K562 (cell line): ENCODE measurements at regions not wholly inside any gene's neighbourhood (a gene's known extent, or its start where the extent isn't known, plus 50 kb on each side); places are given as distances from the start of the nearest gene placed in this dataset.
A peak's percentile ranks its signal among the peaks of the same experiment; 100 is the strongest.

ENCODE experiments used
- CREB1 ChIP-seq, 2 experiments: sonication (generic) in 1 of 2; formaldehyde crosslinking in 1 of 2; IDR thresholded peaks; 2 replicates each; pipeline versions ENCODE4 v1.6.1 to v1.8.0; 2012 to 2022; ENCODE audit warnings: inconsistent platforms in 1 of 2, mild to moderate bottlenecking in 1 of 2, missing genetic modification reagents in 1 of 2, moderate library complexity in 1 of 2
- MYC ChIP-seq, 2 experiments: fragments of 250-450 bp in 1 of 2; sonication (Bioruptor Pico) in 1 of 2; IDR thresholded peaks; 2 replicates each; pipeline versions ENCODE4 v1.5.1 to v1.6.1; 2012 to 2021; ENCODE audit warnings: low read depth in 2 of 2, borderline replicate concordance in 1 of 2, improper control_type of control experiment in 1 of 2, low read length in 1 of 2, mild to moderate bottlenecking in 1 of 2, moderate library complexity in 1 of 2
- NBN ChIP-seq: fragments of 450-650 bp; IDR thresholded peaks from 2 replicates; pipeline ENCODE4 v1.6.1; 2016; ENCODE audit warnings: low read depth, mild to moderate bottlenecking
- POLR2H ChIP-seq: IDR thresholded peaks from 2 replicates; pipeline ENCODE4 v1.6.1; 2016; ENCODE audit warnings: missing genetic modification characterization, low read depth, mild to moderate bottlenecking, control low read depth, missing compliant biosample characterization, moderate library complexity
- RB1 ChIP-seq: fragments of 450-650 bp; IDR thresholded peaks from 2 replicates; pipeline ENCODE4 v1.6.1; 2017; ENCODE audit warnings: low read depth, mild to moderate bottlenecking
- RBM34 ChIP-seq: fragments of 200-400 bp; formaldehyde crosslinking; IDR thresholded peaks from 2 replicates; pipeline ENCODE4 v1.6.1; 2018; ENCODE audit warnings: low read length, borderline replicate concordance; ENCODE audit not compliant: insufficient read depth
- SMARCA5 ChIP-seq: fragments of 450-650 bp; IDR thresholded peaks from 2 replicates; pipeline ENCODE4 v1.6.1; 2016
- SRSF3 ChIP-seq: fragments of 200-400 bp; formaldehyde crosslinking; IDR thresholded peaks from 2 replicates; pipeline ENCODE4 v1.6.1; 2016; ENCODE audit warnings: mild to moderate bottlenecking, low read length, moderate library complexity; ENCODE audit not compliant: insufficient read depth
- U2AF2 ChIP-seq: fragments of 200-400 bp; formaldehyde crosslinking; optimal IDR thresholded peaks from 2 replicates; pipeline ENCODE3; 2017; ENCODE audit warnings: low read depth, mild to moderate bottlenecking, low read length
- YBX1 ChIP-seq: fragments of 450-650 bp; IDR thresholded peaks from 2 replicates; pipeline ENCODE4 v1.7.1; 2016; ENCODE audit warnings: mild to moderate bottlenecking
- ZBTB40 ChIP-seq, 2 experiments: fragments of 450-650 bp in 1 of 2; sonication (generic) in 1 of 2; formaldehyde crosslinking in 1 of 2; IDR thresholded peaks; 2 replicates each; pipeline versions ENCODE4 v1.7.1 to v1.9.0; 2016 to 2022; ENCODE audit warnings: inconsistent platforms in 1 of 2, mild to moderate bottlenecking in 1 of 2, missing genetic modification reagents in 1 of 2
- ZKSCAN1 ChIP-seq: fragments of 150-350 bp; IDR thresholded peaks from 2 replicates; pipeline ENCODE4 v1.6.1; 2016; ENCODE audit warnings: low read depth, low read length
- ZNF121 ChIP-seq: sonication (generic); formaldehyde crosslinking; conservative IDR thresholded peaks from 2 replicates; pipeline ENCODE4 v1.8.0; 2022; ENCODE audit warnings: missing genetic modification reagents
- ZNF431 ChIP-seq: sonication (generic); formaldehyde crosslinking; IDR thresholded peaks from 2 replicates; pipeline ENCODE4 v1.8.0; 2022; ENCODE audit warnings: mild to moderate bottlenecking, missing genetic modification reagents
- ZNF668 ChIP-seq: fragments of 250-450 bp; sonication (Bioruptor Pico); IDR thresholded peaks from 2 replicates; pipeline ENCODE4 v1.8.0; 2022; ENCODE audit warnings: mild to moderate bottlenecking, inconsistent platforms
- TF ChIP-seq, protein P1 (sequence below): sonication (generic); formaldehyde crosslinking; IDR thresholded peaks from 2 replicates; pipeline ENCODE4 v1.8.1; 2023; ENCODE audit warnings: mild to moderate bottlenecking, missing genetic modification reagents

DNA sequence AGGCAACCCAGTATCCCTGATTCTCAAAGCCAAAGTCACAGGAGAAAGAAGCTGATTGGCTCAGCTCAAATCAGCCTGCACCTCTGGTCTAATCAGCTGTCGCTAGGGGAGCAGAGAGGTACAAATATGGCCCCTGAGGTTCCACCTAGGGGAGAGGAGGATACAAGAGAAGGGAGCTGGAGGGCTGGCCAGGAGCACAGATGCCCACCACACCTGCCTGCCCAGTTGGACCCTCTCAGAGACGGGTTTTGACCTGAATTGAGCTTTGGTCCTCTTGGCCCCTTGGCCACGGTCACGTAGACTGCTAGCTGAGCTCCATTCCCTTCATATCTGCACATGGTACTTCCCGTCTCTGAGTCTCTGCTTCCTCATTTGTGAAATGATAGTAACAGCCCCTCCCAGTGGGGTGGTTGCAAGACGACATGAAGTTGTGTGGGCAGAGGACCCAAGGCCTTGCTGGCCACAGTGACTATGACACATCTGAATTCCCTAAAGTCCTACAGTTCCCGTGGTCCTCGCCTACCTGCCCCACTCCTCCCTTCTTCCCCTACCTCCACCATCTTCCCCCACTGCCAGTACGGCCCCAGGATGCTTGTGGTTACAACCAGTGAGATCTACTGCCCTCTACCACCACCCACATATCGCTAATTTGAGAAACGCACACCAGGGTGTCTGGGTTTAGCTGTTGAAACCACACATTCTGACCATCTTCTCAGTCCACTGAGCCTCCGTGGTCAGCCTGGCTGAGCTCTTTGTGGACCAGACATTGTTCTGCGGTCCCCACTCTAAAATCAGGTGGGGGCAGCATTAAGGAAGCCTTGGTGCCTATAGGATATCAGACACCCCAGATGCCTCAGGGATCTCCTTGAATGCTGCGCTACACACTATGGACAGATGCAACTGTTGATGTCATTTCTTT lies 60.3 kb upstream of the NEK6 start (continued):
- TF ChIP-seq ZKSCAN1: no peak
- no peak for TF ChIP-seq ZBTB40 (IDR thresholded peaks at IDR 0.05)
- TF ChIP-seq ZBTB40 (CRISPR knock-in tag; IDR thresholded peaks at IDR 0.05): no peak
- no peak for TF ChIP-seq SRSF3
- no peak for TF ChIP-seq NBN
- TF ChIP-seq U2AF2: no peak
- TF ChIP-seq SMARCA5: no peak
- no peak for TF ChIP-seq RBM34
- TF ChIP-seq POLR2H: no peak
- TF ChIP-seq ZNF431 (CRISPR knock-in tag): no peak
- no peak for TF ChIP-seq CREB1 (IDR thresholded peaks at IDR 0.05)
- TF ChIP-seq CREB1 (CRISPR knock-in tag; IDR thresholded peaks at IDR 0.05): no peak
- TF ChIP-seq MYC (IDR thresholded peaks at IDR 0.05; ENCODE audit: low read depth, low read length): peak; percentile 34; the same call in 1 of the 2 replicates
- TF ChIP-seq MYC (CRISPR knock-in tag; IDR thresholded peaks at IDR 0.05; ENCODE audit: borderline replicate concordance, low read depth): no peak
- TF ChIP-seq, protein P1, sequence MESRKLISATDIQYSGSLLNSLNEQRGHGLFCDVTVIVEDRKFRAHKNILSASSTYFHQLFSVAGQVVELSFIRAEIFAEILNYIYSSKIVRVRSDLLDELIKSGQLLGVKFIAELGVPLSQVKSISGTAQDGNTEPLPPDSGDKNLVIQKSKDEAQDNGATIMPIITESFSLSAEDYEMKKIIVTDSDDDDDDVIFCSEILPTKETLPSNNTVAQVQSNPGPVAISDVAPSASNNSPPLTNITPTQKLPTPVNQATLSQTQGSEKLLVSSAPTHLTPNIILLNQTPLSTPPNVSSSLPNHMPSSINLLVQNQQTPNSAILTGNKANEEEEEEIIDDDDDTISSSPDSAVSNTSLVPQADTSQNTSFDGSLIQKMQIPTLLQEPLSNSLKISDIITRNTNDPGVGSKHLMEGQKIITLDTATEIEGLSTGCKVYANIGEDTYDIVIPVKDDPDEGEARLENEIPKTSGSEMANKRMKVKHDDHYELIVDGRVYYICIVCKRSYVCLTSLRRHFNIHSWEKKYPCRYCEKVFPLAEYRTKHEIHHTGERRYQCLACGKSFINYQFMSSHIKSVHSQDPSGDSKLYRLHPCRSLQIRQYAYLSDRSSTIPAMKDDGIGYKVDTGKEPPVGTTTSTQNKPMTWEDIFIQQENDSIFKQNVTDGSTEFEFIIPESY (CRISPR knock-in tag): peak; percentile 28; the same call in 1 of the 2 replicates
- TF ChIP-seq YBX1: no peak
- no peak for TF ChIP-seq ZNF121 (CRISPR knock-in tag)
- TF ChIP-seq ZNF668 (CRISPR knock-in tag): no peak
- no peak for TF ChIP-seq RB1
